ENCODE measurements at regions not wholly inside any gene's neighbourhood (a gene's known extent, or its start where the extent isn't known, plus 50 kb on each side); places are given as distances from the start of the nearest gene placed in this dataset.

GRCh38 chr15:23750179-23750578 lies 63.1 kb upstream of the NDN start:
- Histone ChIP-seq H3K4me1 (ENCODE audit: control insufficient read depth in 2 of 2, insufficient read depth in 2 of 2, low read length in 1 of 2) (no peaks in the 10 kb centered on the region), H3K27me3 (ENCODE audit: control insufficient read depth in 1 of 2, insufficient read depth in 2 of 2, low read length in 2 of 2) (no peaks in the 10 kb centered on the region), H3K27ac (ENCODE audit: low read depth in 2 of 2, low read length in 1 of 2) (no peak overlapping the region), H3K36me3 (ENCODE audit: control insufficient read depth in 2 of 2, insufficient read depth in 2 of 2, low read length in 1 of 2) (no peaks in the 10 kb centered on the region), H3K9me3 (ENCODE audit: control insufficient read depth in 2 of 2, insufficient read depth in 1 of 2, low read depth in 1 of 2, low read length in 1 of 2) (peaks cover 0 to 5% of the 10 kb centered on the region in 2 donors), H3K4me3 (ENCODE audit: low read depth in 1 of 2, low read length in 2 of 2) (no peak overlapping the region)
- 71 to 74% methylated on average over 4 of the region's 4 CpGs for WGBS, 2 donors

DNA sequence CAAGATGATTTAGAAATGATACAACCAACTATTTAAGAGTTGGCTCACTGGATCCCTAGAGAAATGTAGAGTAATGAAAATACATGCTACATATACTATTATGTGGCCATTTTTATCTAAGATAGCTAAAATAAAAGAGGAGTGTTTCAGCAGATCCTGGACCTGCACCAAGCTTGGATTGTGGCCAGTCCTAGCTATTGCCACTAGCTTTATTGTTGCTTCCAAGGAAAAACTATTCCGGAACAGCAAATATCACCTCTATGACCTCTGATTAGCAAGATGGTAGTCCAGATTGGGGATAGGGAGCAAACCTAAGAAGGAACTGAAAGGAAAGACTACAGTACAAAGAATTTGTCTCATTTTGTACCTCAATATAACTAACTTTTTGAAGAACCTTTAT lies 63.7 kb upstream of the NDN start:
- Histone ChIP-seq H3K36me3 (ENCODE audit: control insufficient read depth in 2 of 2, insufficient read depth in 2 of 2, low read length in 1 of 2) (no peaks in the 10 kb centered on the region), H3K27me3 (ENCODE audit: control insufficient read depth in 1 of 2, insufficient read depth in 2 of 2, low read length in 2 of 2) (no peaks in the 10 kb centered on the region), H3K9me3 (ENCODE audit: control insufficient read depth in 2 of 2, insufficient read depth in 1 of 2, low read depth in 1 of 2, low read length in 1 of 2) (peaks cover under 1 to 7% of the 10 kb centered on the region in 2 donors), H3K27ac (ENCODE audit: low read depth in 2 of 2, low read length in 1 of 2) (no peak overlapping the region), H3K4me3 (ENCODE audit: low read depth in 1 of 2, low read length in 2 of 2) (no peak overlapping the region), H3K4me1 (ENCODE audit: control insufficient read depth in 2 of 2, insufficient read depth in 2 of 2, low read length in 1 of 2) (no peaks in the 10 kb centered on the region)
- WGBS, 2 donors, result 56 to 63% methylated on average over 1 of the region's 1 CpG

DNA sequence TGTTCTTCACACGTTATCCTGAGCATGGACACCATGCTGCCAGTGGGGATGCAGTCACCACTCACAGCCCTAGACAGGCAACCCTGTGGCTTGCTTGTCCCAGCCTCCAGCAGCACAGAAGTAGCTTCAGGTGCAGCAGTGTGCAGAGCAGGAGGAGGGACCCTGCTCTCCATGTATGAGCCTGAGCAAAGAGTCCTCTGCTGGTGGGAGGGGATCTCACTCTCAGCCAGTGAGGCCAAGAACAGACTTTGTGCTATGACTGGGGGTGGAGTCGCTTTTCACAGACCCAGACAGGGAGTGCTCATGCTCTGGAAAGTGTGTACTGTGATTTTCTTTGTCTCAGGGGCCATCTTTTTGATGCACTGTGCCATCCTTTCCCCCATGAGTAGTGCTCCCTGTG lies 66.1 kb upstream of the NDN start:
- peaks cover 2 to 9% of the 10 kb centered on the region in 2 donors for H3K9me3 ChIP-seq (ENCODE audit: control insufficient read depth in 2 of 2, insufficient read depth in 1 of 2, low read depth in 1 of 2, low read length in 1 of 2)
- 58 to 60% methylated on average over 2 of the region's 2 CpGs for WGBS, 2 donors

GRCh38 chr15:23758891-23759290 lies 71.8 kb upstream of the NDN start:
- H3K9me3 ChIP-seq (ENCODE audit: control insufficient read depth in 2 of 2, insufficient read depth in 1 of 2, low read depth in 1 of 2, low read length in 1 of 2), result peaks cover 4 to 5% of the 10 kb centered on the region in 2 donors
- no peaks in the 10 kb centered on the region for H3K27me3 ChIP-seq (ENCODE audit: control insufficient read depth in 1 of 2, insufficient read depth in 2 of 2, low read length in 2 of 2)
- 46 to 53% methylated on average over 7 of the region's 7 CpGs for WGBS, 2 donors
- no peaks in the 10 kb centered on the region for H3K36me3 ChIP-seq (ENCODE audit: control insufficient read depth in 2 of 2, insufficient read depth in 2 of 2, low read length in 1 of 2)
- no peak overlapping the region for H3K4me3 ChIP-seq (ENCODE audit: low read depth in 1 of 2, low read length in 2 of 2)
- no peak overlapping the region for H3K27ac ChIP-seq (ENCODE audit: low read depth in 2 of 2, low read length in 1 of 2)
- peaks cover 0 to 2% of the 10 kb centered on the region in 2 donors for H3K4me1 ChIP-seq (ENCODE audit: control insufficient read depth in 2 of 2, insufficient read depth in 2 of 2, low read length in 1 of 2)

More for the DNA sequence above, 66.1 kb upstream of the NDN start:
- H3K27ac ChIP-seq (ENCODE audit: low read depth in 2 of 2, low read length in 1 of 2), result no peak overlapping the region
- no peaks in the 10 kb centered on the region for H3K4me1 ChIP-seq (ENCODE audit: control insufficient read depth in 2 of 2, insufficient read depth in 2 of 2, low read length in 1 of 2)
- no peaks in the 10 kb centered on the region for H3K36me3 ChIP-seq (ENCODE audit: control insufficient read depth in 2 of 2, insufficient read depth in 2 of 2, low read length in 1 of 2)
- no peaks in the 10 kb centered on the region for H3K27me3 ChIP-seq (ENCODE audit: control insufficient read depth in 1 of 2, insufficient read depth in 2 of 2, low read length in 2 of 2)
- H3K4me3 ChIP-seq (ENCODE audit: low read depth in 1 of 2, low read length in 2 of 2), result no peak overlapping the region

GRCh38 chr15:23760024-23760423 lies 72.9 kb upstream of the NDN start:
- Histone ChIP-seq H3K27ac (ENCODE audit: low read depth in 2 of 2, low read length in 1 of 2) (no peak overlapping the region), H3K9me3 (ENCODE audit: control insufficient read depth in 2 of 2, insufficient read depth in 1 of 2, low read depth in 1 of 2, low read length in 1 of 2) (peaks cover 4 to 5% of the 10 kb centered on the region in 2 donors), H3K36me3 (ENCODE audit: control insufficient read depth in 2 of 2, insufficient read depth in 2 of 2, low read length in 1 of 2) (no peaks in the 10 kb centered on the region), H3K27me3 (ENCODE audit: control insufficient read depth in 1 of 2, insufficient read depth in 2 of 2, low read length in 2 of 2) (no peaks in the 10 kb centered on the region), H3K4me1 (ENCODE audit: control insufficient read depth in 2 of 2, insufficient read depth in 2 of 2, low read length in 1 of 2) (peaks cover 0 to 2% of the 10 kb centered on the region in 2 donors), H3K4me3 (ENCODE audit: low read depth in 1 of 2, low read length in 2 of 2) (no peak overlapping the region)
- 37% methylated on average over 4 of the region's 4 CpGs for WGBS, 2 donors

DNA sequence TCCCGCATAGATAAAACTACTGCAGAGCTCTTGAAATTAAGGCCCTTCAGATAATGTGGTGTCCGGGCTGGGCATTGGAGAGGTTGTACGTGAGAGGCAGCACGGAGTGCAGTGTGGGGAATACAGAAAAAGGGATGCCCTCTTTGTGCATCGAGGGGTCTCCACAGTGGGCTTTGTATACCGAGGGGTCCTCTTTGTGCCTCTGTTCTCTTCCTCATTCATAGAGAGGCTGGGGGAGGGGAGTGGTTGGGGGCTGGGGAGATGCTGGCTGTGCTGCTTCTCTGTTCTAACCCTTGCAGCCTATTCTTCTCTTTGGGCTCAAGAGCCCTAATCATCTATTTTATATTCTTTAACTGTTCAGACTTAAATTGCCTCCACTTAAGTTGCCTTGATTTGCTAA lies 74.3 kb upstream of the NDN start:
- Histone ChIP-seq H3K36me3 (ENCODE audit: control insufficient read depth in 2 of 2, insufficient read depth in 2 of 2, low read length in 1 of 2) (no peaks in the 10 kb centered on the region), H3K9me3 (ENCODE audit: control insufficient read depth in 2 of 2, insufficient read depth in 1 of 2, low read depth in 1 of 2, low read length in 1 of 2) (peaks cover 0 to 2% of the 10 kb centered on the region in 2 donors), H3K27ac (ENCODE audit: low read depth in 2 of 2, low read length in 1 of 2) (no peak overlapping the region), H3K4me1 (ENCODE audit: control insufficient read depth in 2 of 2, insufficient read depth in 2 of 2, low read length in 1 of 2) (peaks cover 0 to 2% of the 10 kb centered on the region in 2 donors), H3K27me3 (ENCODE audit: control insufficient read depth in 1 of 2, insufficient read depth in 2 of 2, low read length in 2 of 2) (no peaks in the 10 kb centered on the region), H3K4me3 (ENCODE audit: low read depth in 1 of 2, low read length in 2 of 2) (no peak overlapping the region)
- WGBS, 2 donors, result 77 to 84% methylated on average over 6 of the region's 6 CpGs

- H3K36me3 ChIP-seq (ENCODE audit: control insufficient read depth in 2 of 2, insufficient read depth in 2 of 2, low read length in 1 of 2), result no peaks in the 10 kb centered on the region
- peaks cover 0 to 2% of the 10 kb centered on the region in 2 donors for H3K4me1 ChIP-seq (ENCODE audit: control insufficient read depth in 2 of 2, insufficient read depth in 2 of 2, low read length in 1 of 2)
- no peak overlapping the region for H3K27ac ChIP-seq (ENCODE audit: low read depth in 2 of 2, low read length in 1 of 2)
- 63 to 64% methylated on average over 8 of the region's 8 CpGs for WGBS, 2 donors
- peaks cover 0 to 5% of the 10 kb centered on the region in 2 donors for H3K9me3 ChIP-seq (ENCODE audit: control insufficient read depth in 2 of 2, insufficient read depth in 1 of 2, low read depth in 1 of 2, low read length in 1 of 2)
- no peak overlapping the region for H3K4me3 ChIP-seq (ENCODE audit: low read depth in 1 of 2, low read length in 2 of 2)
- no peaks in the 10 kb centered on the region for H3K27me3 ChIP-seq (ENCODE audit: control insufficient read depth in 1 of 2, insufficient read depth in 2 of 2, low read length in 2 of 2)
Measured at GRCh38 chr15:23762026-23762425, 74.9 kb upstream of the NDN start.

- no peak overlapping the region for H3K4me3 ChIP-seq (ENCODE audit: low read depth in 1 of 2, low read length in 2 of 2)
- H3K27me3 ChIP-seq (ENCODE audit: control insufficient read depth in 1 of 2, insufficient read depth in 2 of 2, low read length in 2 of 2), result no peaks in the 10 kb centered on the region
- H3K9me3 ChIP-seq (ENCODE audit: control insufficient read depth in 2 of 2, insufficient read depth in 1 of 2, low read depth in 1 of 2, low read length in 1 of 2), result peaks cover 0 to 7% of the 10 kb centered on the region in 2 donors
- H3K36me3 ChIP-seq (ENCODE audit: control insufficient read depth in 2 of 2, insufficient read depth in 2 of 2, low read length in 1 of 2), result no peaks in the 10 kb centered on the region
- peaks cover 0 to 2% of the 10 kb centered on the region in 2 donors for H3K4me1 ChIP-seq (ENCODE audit: control insufficient read depth in 2 of 2, insufficient read depth in 2 of 2, low read length in 1 of 2)
- H3K27ac ChIP-seq (ENCODE audit: low read depth in 2 of 2, low read length in 1 of 2), result no peak overlapping the region
- WGBS, 2 donors, result 82 to 89% methylated on average over 9 of the region's 9 CpGs
Measured at GRCh38 chr15:23763021-23763420, 75.9 kb upstream of the NDN start.

DNA sequence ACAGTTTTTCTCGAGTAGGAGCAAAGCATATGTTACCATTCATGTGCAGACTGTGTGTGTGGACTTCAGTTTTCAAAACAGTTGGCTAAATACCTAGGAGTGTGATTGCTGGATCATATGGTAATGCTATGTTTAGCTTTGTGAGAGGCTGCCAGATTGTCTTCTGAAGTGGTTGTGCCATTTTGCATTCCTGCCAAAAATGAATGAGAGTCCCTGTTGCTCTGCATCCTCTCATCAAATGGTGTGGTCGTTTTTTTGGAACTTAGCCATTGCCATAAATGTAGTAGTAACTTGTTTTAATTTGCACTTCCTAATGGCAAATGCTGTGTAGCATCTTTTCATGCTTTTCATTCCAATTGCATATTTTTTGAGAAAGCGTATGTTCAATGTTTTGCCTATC lies 77.2 kb upstream of the NDN start:
- Histone ChIP-seq H3K4me1 (ENCODE audit: control insufficient read depth in 2 of 2, insufficient read depth in 2 of 2, low read length in 1 of 2) (peaks cover 0 to 2% of the 10 kb centered on the region in 2 donors), H3K27ac (ENCODE audit: low read depth in 2 of 2, low read length in 1 of 2) (no peak overlapping the region), H3K4me3 (ENCODE audit: low read depth in 1 of 2, low read length in 2 of 2) (no peak overlapping the region), H3K27me3 (ENCODE audit: control insufficient read depth in 1 of 2, insufficient read depth in 2 of 2, low read length in 2 of 2) (no peaks in the 10 kb centered on the region), H3K9me3 (ENCODE audit: control insufficient read depth in 2 of 2, insufficient read depth in 1 of 2, low read depth in 1 of 2, low read length in 1 of 2) (peaks cover 0 to 7% of the 10 kb centered on the region in 2 donors), H3K36me3 (ENCODE audit: control insufficient read depth in 2 of 2, insufficient read depth in 2 of 2, low read length in 1 of 2) (no peaks in the 10 kb centered on the region)
- WGBS, 2 donors, result 56 to 57% methylated on average over 3 of the region's 3 CpGs

GRCh38 chr15:23764716-23765115 lies 77.6 kb upstream of the NDN start:
- Histone ChIP-seq H3K36me3 (ENCODE audit: control insufficient read depth in 2 of 2, insufficient read depth in 2 of 2, low read length in 1 of 2) (no peaks in the 10 kb centered on the region), H3K4me3 (ENCODE audit: low read depth in 1 of 2, low read length in 2 of 2) (no peak overlapping the region), H3K27me3 (ENCODE audit: control insufficient read depth in 1 of 2, insufficient read depth in 2 of 2, low read length in 2 of 2) (no peaks in the 10 kb centered on the region), H3K4me1 (ENCODE audit: control insufficient read depth in 2 of 2, insufficient read depth in 2 of 2, low read length in 1 of 2) (peaks cover 0 to 2% of the 10 kb centered on the region in 2 donors), H3K9me3 (ENCODE audit: control insufficient read depth in 2 of 2, insufficient read depth in 1 of 2, low read depth in 1 of 2, low read length in 1 of 2) (peaks cover 0 to 7% of the 10 kb centered on the region in 2 donors), H3K27ac (ENCODE audit: low read depth in 2 of 2, low read length in 1 of 2) (no peak overlapping the region)
- 80 to 83% methylated on average over 4 of the region's 4 CpGs for WGBS, 2 donors
